K562 (cell line): ENCODE measurements at regions not wholly inside any gene's neighbourhood (a gene's known extent, or its start where the extent isn't known, plus 50 kb on each side); places are given as distances from the start of the nearest gene placed in this dataset.
A peak's percentile ranks its signal among the peaks of the same experiment; 100 is the strongest.

Experiments
- ATAC-seq: fragments of 200-7000 bp; cut with Tn5 transposase; 3 replicates; pipeline ENCODE4 v1.9.1; 2020; ENCODE audit warnings: moderate library complexity
- BruUV-seq: library from RNA; stranded (reverse); fragments of 400-500 nt; replicated peaks from 2 replicates; lab custom pipeline; 2021; lab: Mats Ljungman, UMichigan
- CTCF ChIA-PET: fragments of 300-600 bp; formaldehyde crosslinking; extraction: SDS; loops from one replicate; lab custom pipeline; 2021; ENCODE audit warnings: low intra/inter-chr PET ratio; lab: Yijun Ruan, JAX
- POLR2A ChIA-PET: fragments of 300-600, 350-650 bp; sonication (Branson Sonifier 250); formaldehyde crosslinking; extraction: SDS; loops from one replicate; lab custom pipeline; 2021; ENCODE audit warnings: antibody characterized with exemption, inconsistent platforms; lab: Yijun Ruan, JAX
- DNase-seq, 4 experiments: peaks; one replicate each; pipeline versions ENCODE4 v3.0.0 to v3.0.0-alpha.2; 2011 to 2018; ENCODE audit warnings: low spot score in 3 of 4, mixed read lengths in 3 of 4; ENCODE audit errors: extremely low read depth in 1 of 4
- FAIRE-seq: peaks from 2 replicates; lab custom pipeline; 2011; peaks lifted over from hg19 to GRCh38; lab: Jason Lieb, UNC
- H2AFZ ChIP-seq: 2 replicates; pipeline ENCODE4 v1.6.0; 2011; ENCODE audit warnings: low read depth, low read length, control low read depth, inconsistent platforms
- H3K27ac ChIP-seq: fragments of 200-600 bp; 3 replicates; pipeline ENCODE4 v1.8.0; 2011; ENCODE audit warnings: low read depth, mild to moderate bottlenecking, control low read depth, inconsistent platforms, low read length, moderate library complexity, mixed read lengths; ENCODE audit errors: extremely low read depth
- H3K27me3 ChIP-seq, 2 experiments: fragments of 300-600 bp in 1 of 2; 2 replicates in 1 of 2; 3 replicates in 1 of 2; pipeline versions ENCODE4 v1.6.0 to v1.8.0; 2011; ENCODE audit warnings: inconsistent platforms in 2 of 2, low read length in 2 of 2, mild to moderate bottlenecking in 1 of 2, mixed read lengths in 1 of 2, moderate library complexity in 1 of 2; ENCODE audit not compliant: control insufficient read depth in 2 of 2, insufficient read depth in 2 of 2
- H3K36me3 ChIP-seq: fragments of 300-600 bp; 3 replicates; pipeline ENCODE4 v1.8.0; 2011; ENCODE audit warnings: mild to moderate bottlenecking, low read length, inconsistent platforms; ENCODE audit not compliant: control insufficient read depth, insufficient read depth
- H3K4me1 ChIP-seq, 2 experiments: fragments of 200-600 bp in 1 of 2; replicated peaks in 1 of 2; 2 replicates in 1 of 2; 3 replicates in 1 of 2; pipeline versions ENCODE4 v1.5.1 to v1.8.0; 2011; ENCODE audit warnings: inconsistent platforms in 2 of 2, low read length in 2 of 2, mild to moderate bottlenecking in 1 of 2, mixed read lengths in 1 of 2, moderate library complexity in 1 of 2; ENCODE audit not compliant: control insufficient read depth in 2 of 2, insufficient read depth in 2 of 2
- H3K4me2 ChIP-seq: 2 replicates; pipeline ENCODE4 v1.6.1; 2011; ENCODE audit warnings: low read length, control low read depth, inconsistent platforms, mixed read lengths; ENCODE audit not compliant: insufficient read depth
- H3K4me3 ChIP-seq: fragments of 200-600 bp; sonication (generic), shearing (Covaris generic); 2 replicates; pipeline ENCODE4 v1.5.1; 2016; ENCODE audit warnings: control low read depth, inconsistent platforms
- H3K79me2 ChIP-seq: fragments of 200-600 bp; 3 replicates; pipeline ENCODE4 v1.8.0; 2011; ENCODE audit warnings: low read length, inconsistent platforms; ENCODE audit not compliant: control insufficient read depth, insufficient read depth
- H3K9ac ChIP-seq, 2 experiments: 2 replicates each; pipeline versions ENCODE4 v1.6.0 to v1.6.1; 2011; ENCODE audit warnings: low read depth in 2 of 2, low read length in 2 of 2, control low read depth in 1 of 2, inconsistent platforms in 1 of 2, mild to moderate bottlenecking in 1 of 2, mixed read lengths in 1 of 2; ENCODE audit not compliant: insufficient read depth in 1 of 2
- H3K9me1 ChIP-seq: one replicate; pipeline ENCODE4 v1.6.0; 2011; ENCODE audit warnings: inconsistent platforms, mild to moderate bottlenecking, low read length, moderate library complexity; ENCODE audit not compliant: control insufficient read depth, insufficient read depth
- H3K9me3 ChIP-seq: replicated peaks from 2 replicates; pipeline ENCODE4 v1.5.1; 2011; ENCODE audit warnings: low read depth, low read length, inconsistent platforms; ENCODE audit not compliant: control insufficient read depth, insufficient read depth
- H4K20me1 ChIP-seq: replicated peaks from 2 replicates; pipeline ENCODE4 v1.6.1; 2011; ENCODE audit warnings: low read length, inconsistent platforms, mixed read lengths; ENCODE audit not compliant: control insufficient read depth, insufficient read depth
- NCOA6 ChIP-seq: fragments of 450-650 bp; IDR thresholded peaks from 2 replicates; pipeline ENCODE4 v1.6.1; 2017; ENCODE audit warnings: mild to moderate bottlenecking
- NR2C1 ChIP-seq, 2 experiments: fragments of 450-650 bp; IDR thresholded peaks; 2 replicates each; pipeline ENCODE4 v1.6.1; 2017; ENCODE audit warnings: mild to moderate bottlenecking in 2 of 2, antibody characterized with exemption in 1 of 2, inconsistent platforms in 1 of 2, missing compliant biosample characterization in 1 of 2, missing genetic modification characterization in 1 of 2
- RBM25 ChIP-seq: fragments of 200-400 bp; formaldehyde crosslinking; IDR thresholded peaks from 2 replicates; pipeline ENCODE4 v1.6.1; 2018; ENCODE audit warnings: low read length, low read depth, moderate library complexity; ENCODE audit not compliant: severe bottlenecking
- SOX6 ChIP-seq: fragments of 450-650 bp; IDR thresholded peaks from 2 replicates; pipeline ENCODE4 v1.6.1; 2014; ENCODE audit warnings: mild to moderate bottlenecking
- TOE1 ChIP-seq, 2 experiments: fragments of 450-650 bp in 1 of 2; sonication (generic) in 1 of 2; formaldehyde crosslinking in 1 of 2; IDR thresholded peaks; 2 replicates each; pipeline versions ENCODE4 v1.7.1 to v1.8.0; 2016 to 2022; ENCODE audit warnings: borderline replicate concordance in 2 of 2, mild to moderate bottlenecking in 2 of 2, antibody characterized with exemption in 1 of 2, inconsistent platforms in 1 of 2, low read depth in 1 of 2, missing genetic modification reagents in 1 of 2, moderate library complexity in 1 of 2
- ZNF133 ChIP-seq: fragments of 250-450 bp; sonication (Bioruptor Pico); IDR thresholded peaks from 2 replicates; pipeline ENCODE4 v1.4.0; 2020; ENCODE audit warnings: mild to moderate bottlenecking
- ZNF766 ChIP-seq: fragments of 200-800 bp; sonication (Bioruptor generic); conservative IDR thresholded peaks from 2 replicates; pipeline ENCODE4 v1.6.1; 2016; ENCODE audit warnings: missing genetic modification characterization, missing compliant biosample characterization
- WGBS: fragments of 100-300 bp; shearing (Covaris generic); methylation state at CpG from one replicate; pipeline ENCODE4 v1.1.6; 2016; ENCODE audit warnings: low coverage, mixed read lengths; ENCODE audit not compliant: insufficient coverage; ENCODE audit errors: missing lambda C conversion rate; 5-methylcytosine and 5-hydroxymethylcytosine counted together
- in situ Hi-C: fragments of 300-500 bp; cut with MboI; formaldehyde crosslinking; loops from 4 replicates; pipeline ENCODE4 v1.15.0; 2018; ENCODE audit warnings: inconsistent platforms, mixed read lengths
- intact Hi-C: fragments of 100-400 bp; cut with micrococcal nuclease; formaldehyde crosslinking; loops from 2 replicates; pipeline ENCODE4 v1.14.2; 2022
- TF ChIP-seq, protein P1 (sequence below): fragments of 450-650 bp; IDR thresholded peaks from 2 replicates; pipeline ENCODE4 v1.6.1; 2017; ENCODE audit warnings: antibody characterized with exemption, mild to moderate bottlenecking
- TF ChIP-seq, protein P2 (sequence below): fragments of 450-650 bp; formaldehyde crosslinking; IDR thresholded peaks from 2 replicates; pipeline ENCODE4 v1.4.0; 2020; ENCODE audit warnings: mild to moderate bottlenecking, moderate library complexity

DNA sequence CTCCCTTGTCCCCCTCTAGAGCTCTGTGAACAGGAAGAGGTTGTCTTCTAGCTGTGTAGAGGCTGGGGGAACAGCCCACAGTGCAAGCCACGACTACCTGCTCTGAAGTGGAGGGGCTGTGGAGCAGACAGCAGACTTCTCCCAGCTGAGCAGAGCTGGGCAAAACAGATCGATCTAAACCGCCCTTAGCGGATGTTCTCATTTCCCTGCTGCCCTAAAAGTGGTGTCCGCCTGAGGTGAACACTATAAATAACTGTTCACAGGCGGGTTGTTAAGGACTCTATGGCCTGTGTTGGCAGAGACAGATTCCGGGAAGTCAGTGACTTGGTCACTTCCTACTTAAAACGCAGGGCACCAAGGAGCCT is 203.2 kb downstream of the RHOU start:
- FAIRE-seq (no peak), DNase-seq (no peak), ATAC-seq (no peak)
- Histone ChIP-seq H3K4me2 (no peak overlapping the region), H3K4me1 (no peaks in the 10 kb centered on the region), H3K4me3 (no peak overlapping the region), H3K9me1 (no peaks in the 10 kb centered on the region), H2AFZ (no peak overlapping the region), H3K9ac (no peak overlapping the region), H3K9me3 (no peaks in the 10 kb centered on the region), H4K20me1 (peaks cover 15% of the 10 kb centered on the region), H3K79me2 (no peaks in the 10 kb centered on the region), H3K27ac (no peak overlapping the region), H3K36me3 (no peaks in the 10 kb centered on the region), H3K27me3 (peaks cover 19 to 56% of the 10 kb centered on the region in 2 experiments)
- BruUV-seq: no TSS peak
- CTCF ChIA-PET: no interaction called here
- 2% methylated on average over 8 of the region's 8 CpGs for WGBS
- POLR2A ChIA-PET: no interaction called here
- TF ChIP-seq ZNF133 (CRISPR knock-in tag) (no peak), ZNF766 (CRISPR knock-in tag) (no peak), NR2C1 (IDR thresholded peaks at IDR 0.05) (no peak), NR2C1 (tag; IDR thresholded peaks at IDR 0.05) (no peak)
- in situ Hi-C loops: no loop called here
- intact Hi-C loops: no loop called here

DNA sequence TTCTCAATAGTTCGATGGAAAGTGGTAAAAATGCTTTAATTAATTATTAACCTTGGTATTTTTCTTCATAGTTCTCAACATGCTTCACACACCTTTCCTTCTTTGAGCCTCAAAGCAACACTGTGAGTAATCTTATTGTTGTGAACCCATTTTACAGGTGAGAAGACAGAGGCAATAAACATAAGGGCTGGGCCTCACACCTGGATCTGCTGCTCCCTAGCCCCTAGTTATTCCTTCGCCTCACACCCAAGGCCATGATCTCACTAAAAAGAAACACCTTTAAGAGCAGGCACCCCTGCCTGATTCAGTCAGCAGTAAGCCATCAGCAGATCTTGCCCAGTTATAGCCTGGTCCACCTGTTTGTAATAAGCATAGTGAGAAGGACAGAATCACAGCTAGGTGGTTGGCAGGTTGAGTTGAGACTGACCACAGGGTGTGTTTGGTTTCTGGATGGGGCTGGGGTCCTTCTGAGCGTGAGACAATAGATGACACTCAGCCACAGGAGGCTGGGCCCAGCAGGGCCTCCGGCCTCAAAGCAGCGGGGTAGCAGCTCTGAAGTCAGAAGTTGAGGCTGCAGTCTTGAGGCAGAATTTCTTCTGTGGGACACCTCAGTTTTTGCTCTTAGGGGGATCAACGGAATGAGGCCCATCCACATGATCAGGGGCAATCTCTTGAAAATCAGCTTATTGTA is 203.9 kb downstream of the RHOU start:
- peaks cover 19 to 56% of the 10 kb centered on the region in 2 experiments for H3K27me3 ChIP-seq
- H3K27ac ChIP-seq: no peak overlapping the region
- intact Hi-C loops (no loop called here), in situ Hi-C loops (no loop called here)
- H3K79me2 ChIP-seq: no peaks in the 10 kb centered on the region
- H2AFZ ChIP-seq: no peak overlapping the region
- peaks cover 15% of the 10 kb centered on the region for H4K20me1 ChIP-seq
- H3K36me3 ChIP-seq: no peaks in the 10 kb centered on the region
- DNase-seq (no peak), FAIRE-seq (no peak), ATAC-seq (no peak)
- CTCF ChIA-PET: no interaction called here
- WGBS: 1% methylated on average over 6 of the region's 6 CpGs
- no peak overlapping the region for H3K4me3 ChIP-seq
- H3K9me1 ChIP-seq: no peaks in the 10 kb centered on the region
- H3K4me2 ChIP-seq: no peak overlapping the region
- H3K9me3 ChIP-seq: no peaks in the 10 kb centered on the region
- BruUV-seq: no TSS peak
- H3K9ac ChIP-seq: no peak overlapping the region
- TF ChIP-seq NCOA6 (no peak), SOX6 (no peak), RBM25 (peak; percentile 88), TOE1 (IDR thresholded peaks at IDR 0.05; ENCODE audit: borderline replicate concordance) (no peak), TOE1 (CRISPR knock-in tag; IDR thresholded peaks at IDR 0.05; ENCODE audit: borderline replicate concordance, low read depth) (no peak)
- TF ChIP-seq, protein P1, sequence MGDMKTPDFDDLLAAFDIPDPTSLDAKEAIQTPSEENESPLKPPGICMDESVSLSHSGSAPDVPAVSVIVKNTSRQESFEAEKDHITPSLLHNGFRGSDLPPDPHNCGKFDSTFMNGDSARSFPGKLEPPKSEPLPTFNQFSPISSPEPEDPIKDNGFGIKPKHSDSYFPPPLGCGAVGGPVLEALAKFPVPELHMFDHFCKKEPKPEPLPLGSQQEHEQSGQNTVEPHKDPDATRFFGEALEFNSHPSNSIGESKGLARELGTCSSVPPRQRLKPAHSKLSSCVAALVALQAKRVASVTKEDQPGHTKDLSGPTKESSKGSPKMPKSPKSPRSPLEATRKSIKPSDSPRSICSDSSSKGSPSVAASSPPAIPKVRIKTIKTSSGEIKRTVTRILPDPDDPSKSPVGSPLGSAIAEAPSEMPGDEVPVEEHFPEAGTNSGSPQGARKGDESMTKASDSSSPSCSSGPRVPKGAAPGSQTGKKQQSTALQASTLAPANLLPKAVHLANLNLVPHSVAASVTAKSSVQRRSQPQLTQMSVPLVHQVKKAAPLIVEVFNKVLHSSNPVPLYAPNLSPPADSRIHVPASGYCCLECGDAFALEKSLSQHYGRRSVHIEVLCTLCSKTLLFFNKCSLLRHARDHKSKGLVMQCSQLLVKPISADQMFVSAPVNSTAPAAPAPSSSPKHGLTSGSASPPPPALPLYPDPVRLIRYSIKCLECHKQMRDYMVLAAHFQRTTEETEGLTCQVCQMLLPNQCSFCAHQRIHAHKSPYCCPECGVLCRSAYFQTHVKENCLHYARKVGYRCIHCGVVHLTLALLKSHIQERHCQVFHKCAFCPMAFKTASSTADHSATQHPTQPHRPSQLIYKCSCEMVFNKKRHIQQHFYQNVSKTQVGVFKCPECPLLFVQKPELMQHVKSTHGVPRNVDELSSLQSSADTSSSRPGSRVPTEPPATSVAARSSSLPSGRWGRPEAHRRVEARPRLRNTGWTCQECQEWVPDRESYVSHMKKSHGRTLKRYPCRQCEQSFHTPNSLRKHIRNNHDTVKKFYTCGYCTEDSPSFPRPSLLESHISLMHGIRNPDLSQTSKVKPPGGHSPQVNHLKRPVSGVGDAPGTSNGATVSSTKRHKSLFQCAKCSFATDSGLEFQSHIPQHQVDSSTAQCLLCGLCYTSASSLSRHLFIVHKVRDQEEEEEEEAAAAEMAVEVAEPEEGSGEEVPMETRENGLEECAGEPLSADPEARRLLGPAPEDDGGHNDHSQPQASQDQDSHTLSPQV: no peak
- TF ChIP-seq, protein P2, sequence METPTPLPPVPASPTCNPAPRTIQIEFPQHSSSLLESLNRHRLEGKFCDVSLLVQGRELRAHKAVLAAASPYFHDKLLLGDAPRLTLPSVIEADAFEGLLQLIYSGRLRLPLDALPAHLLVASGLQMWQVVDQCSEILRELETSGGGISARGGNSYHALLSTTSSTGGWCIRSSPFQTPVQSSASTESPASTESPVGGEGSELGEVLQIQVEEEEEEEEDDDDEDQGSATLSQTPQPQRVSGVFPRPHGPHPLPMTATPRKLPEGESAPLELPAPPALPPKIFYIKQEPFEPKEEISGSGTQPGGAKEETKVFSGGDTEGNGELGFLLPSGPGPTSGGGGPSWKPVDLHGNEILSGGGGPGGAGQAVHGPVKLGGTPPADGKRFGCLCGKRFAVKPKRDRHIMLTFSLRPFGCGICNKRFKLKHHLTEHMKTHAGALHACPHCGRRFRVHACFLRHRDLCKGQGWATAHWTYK (CRISPR knock-in tag): no peak
- POLR2A ChIA-PET: interaction anchor here (0.6 kb wide), 2 partner anchors 545 to 698 kb away, joined by 3 to 4 read pairs; no protein-coding TSS in a partner anchor
- H3K4me1 ChIP-seq: no peaks in the 10 kb centered on the region
